H1 (cell line): ENCODE measurements at regions not wholly inside any gene's neighbourhood (a gene's known extent, or its start where the extent isn't known, plus 50 kb on each side); places are given as distances from the start of the nearest gene placed in this dataset.

Experiments
- EP300 ChIP-seq, 2 experiments: IDR thresholded peaks; 1 replicate in 1 of 2; 2 replicates in 1 of 2; pipeline ENCODE4 v1.6.1; 2011 to 2012; ENCODE audit warnings: low read depth in 2 of 2, low read length in 2 of 2, mild to moderate bottlenecking in 2 of 2, borderline replicate concordance in 1 of 2, inconsistent platforms in 1 of 2, moderate library complexity in 1 of 2
- GTF2F1 ChIP-seq: IDR thresholded peaks from 2 replicates; pipeline ENCODE4 v1.6.1; 2012; ENCODE audit warnings: low read depth, low read length, improper control_type of control experiment, borderline replicate concordance
- JUND ChIP-seq: IDR thresholded peaks from 2 replicates; pipeline ENCODE4 v1.6.1; 2011; ENCODE audit warnings: mild to moderate bottlenecking, improper control_type of control experiment, low read length
- SP1 ChIP-seq: IDR thresholded peaks from 2 replicates; pipeline ENCODE4 v1.6.1; 2011; ENCODE audit warnings: low read depth, low read length
- TCF12 ChIP-seq: IDR thresholded peaks from 2 replicates; pipeline ENCODE4 v1.6.1; 2011; ENCODE audit warnings: low read depth, mild to moderate bottlenecking, low read length
- TF ChIP-seq, protein P1 (sequence below), 3 experiments: IDR thresholded peaks; 1 replicate in 2 of 3; 2 replicates in 1 of 3; pipeline versions ENCODE4 v1.5.1 to v1.6.1; 2011; ENCODE audit warnings: low read length in 3 of 3, mild to moderate bottlenecking in 3 of 3, inconsistent platforms in 2 of 3, low read depth in 1 of 3, moderate library complexity in 1 of 3; ENCODE audit not compliant: insufficient read depth in 1 of 3; ENCODE audit errors: control extremely low read depth in 1 of 3
- TF ChIP-seq, protein P2 (sequence below): IDR thresholded peaks from 2 replicates; pipeline ENCODE4 v1.6.1; 2011; ENCODE audit warnings: low read length, improper control_type of control experiment

DNA sequence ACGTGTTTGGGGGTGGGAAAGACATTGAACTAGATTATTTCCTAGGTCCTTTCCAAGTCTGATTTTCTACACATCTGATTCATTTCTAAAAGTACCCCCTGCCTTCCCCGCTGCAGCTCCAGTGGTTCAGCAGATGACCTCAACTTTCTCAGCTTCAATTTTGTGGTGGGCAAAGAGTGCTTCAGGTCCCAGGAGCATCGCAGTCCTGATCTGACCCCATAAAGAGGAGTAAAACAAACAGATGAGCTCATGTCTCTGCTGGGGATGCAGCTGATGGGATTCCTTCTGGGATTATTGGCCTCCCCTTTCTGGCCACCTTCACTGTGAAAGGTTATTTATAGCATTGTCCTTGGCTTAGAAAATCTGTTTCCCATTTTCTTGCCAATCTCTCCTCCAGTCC lies 337.0 kb upstream of the PLXNA2 start:
- TF ChIP-seq, protein P1, sequence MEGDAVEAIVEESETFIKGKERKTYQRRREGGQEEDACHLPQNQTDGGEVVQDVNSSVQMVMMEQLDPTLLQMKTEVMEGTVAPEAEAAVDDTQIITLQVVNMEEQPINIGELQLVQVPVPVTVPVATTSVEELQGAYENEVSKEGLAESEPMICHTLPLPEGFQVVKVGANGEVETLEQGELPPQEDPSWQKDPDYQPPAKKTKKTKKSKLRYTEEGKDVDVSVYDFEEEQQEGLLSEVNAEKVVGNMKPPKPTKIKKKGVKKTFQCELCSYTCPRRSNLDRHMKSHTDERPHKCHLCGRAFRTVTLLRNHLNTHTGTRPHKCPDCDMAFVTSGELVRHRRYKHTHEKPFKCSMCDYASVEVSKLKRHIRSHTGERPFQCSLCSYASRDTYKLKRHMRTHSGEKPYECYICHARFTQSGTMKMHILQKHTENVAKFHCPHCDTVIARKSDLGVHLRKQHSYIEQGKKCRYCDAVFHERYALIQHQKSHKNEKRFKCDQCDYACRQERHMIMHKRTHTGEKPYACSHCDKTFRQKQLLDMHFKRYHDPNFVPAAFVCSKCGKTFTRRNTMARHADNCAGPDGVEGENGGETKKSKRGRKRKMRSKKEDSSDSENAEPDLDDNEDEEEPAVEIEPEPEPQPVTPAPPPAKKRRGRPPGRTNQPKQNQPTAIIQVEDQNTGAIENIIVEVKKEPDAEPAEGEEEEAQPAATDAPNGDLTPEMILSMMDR (IDR thresholded peaks at IDR 0.05; ENCODE audit: control extremely low read depth in 1 of 3, insufficient read depth in 1 of 3, low read depth in 1 of 3, low read length in 3 of 3): no peak
- TF ChIP-seq, protein P2, sequence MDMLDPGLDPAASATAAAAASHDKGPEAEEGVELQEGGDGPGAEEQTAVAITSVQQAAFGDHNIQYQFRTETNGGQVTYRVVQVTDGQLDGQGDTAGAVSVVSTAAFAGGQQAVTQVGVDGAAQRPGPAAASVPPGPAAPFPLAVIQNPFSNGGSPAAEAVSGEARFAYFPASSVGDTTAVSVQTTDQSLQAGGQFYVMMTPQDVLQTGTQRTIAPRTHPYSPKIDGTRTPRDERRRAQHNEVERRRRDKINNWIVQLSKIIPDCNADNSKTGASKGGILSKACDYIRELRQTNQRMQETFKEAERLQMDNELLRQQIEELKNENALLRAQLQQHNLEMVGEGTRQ: no peak
- TF ChIP-seq GTF2F1 (no peak), JUND (no peak), TCF12 (no peak), EP300 (IDR thresholded peaks at IDR 0.05; ENCODE audit: borderline replicate concordance in 1 of 2, low read depth in 2 of 2, low read length in 2 of 2) (no peak), SP1 (no peak)
